GM12878 (cell line): ENCODE measurements at regions not wholly inside any gene's neighbourhood (a gene's known extent, or its start where the extent isn't known, plus 50 kb on each side); places are given as distances from the start of the nearest gene placed in this dataset.

Experiments
- EGR1 ChIP-seq, 2 experiments: IDR thresholded peaks; 1 replicate in 1 of 2; 2 replicates in 1 of 2; pipeline ENCODE4 v1.6.1; 2011 to 2012; ENCODE audit warnings: low read depth in 2 of 2, low read length in 2 of 2, borderline replicate concordance in 1 of 2, mild to moderate bottlenecking in 1 of 2, moderate library complexity in 1 of 2
- POLR2A ChIP-seq: IDR thresholded peaks from 2 replicates; pipeline ENCODE4 v1.6.1; 2011; ENCODE audit warnings: low read depth, mild to moderate bottlenecking, low read length
- SKIL ChIP-seq: fragments of 450-650 bp; IDR thresholded peaks from 2 replicates; pipeline ENCODE4 v1.6.1; 2017; ENCODE audit warnings: mild to moderate bottlenecking, low read depth, inconsistent platforms; ENCODE audit not compliant: poor library complexity, severe bottlenecking
- YY1 ChIP-seq: IDR thresholded peaks from 2 replicates; pipeline ENCODE4 v1.6.1; 2011; ENCODE audit warnings: low read depth, mild to moderate bottlenecking, low read length

GRCh38 chr20:5410470-5410869, 93.7 kb upstream of the PROKR2 start:
- TF ChIP-seq YY1 (no peak), POLR2A (no peak), EGR1 (IDR thresholded peaks at IDR 0.05; ENCODE audit: borderline replicate concordance in 1 of 2, low read depth in 2 of 2, low read length in 2 of 2) (no peak), SKIL (no peak)
